Right renal cortex interstitium (tissue), 3 donors: ENCODE measurements at regions not wholly inside any gene's neighbourhood (a gene's known extent, or its start where the extent isn't known, plus 50 kb on each side); places are given as distances from the start of the nearest gene placed in this dataset.
"Not testable (repeated sequence)": the region's sequence is repeated elsewhere in the genome, so short reads cannot be mapped to it uniquely, and the experiment has no call there.

Source experiments
- DNase-seq, 3 donors: peaks; one replicate each; pipeline ENCODE4 v3.0.0-alpha.2; 2013; ENCODE audit warnings: low read depth in 3 of 3, low spot score in 2 of 3

DNA sequence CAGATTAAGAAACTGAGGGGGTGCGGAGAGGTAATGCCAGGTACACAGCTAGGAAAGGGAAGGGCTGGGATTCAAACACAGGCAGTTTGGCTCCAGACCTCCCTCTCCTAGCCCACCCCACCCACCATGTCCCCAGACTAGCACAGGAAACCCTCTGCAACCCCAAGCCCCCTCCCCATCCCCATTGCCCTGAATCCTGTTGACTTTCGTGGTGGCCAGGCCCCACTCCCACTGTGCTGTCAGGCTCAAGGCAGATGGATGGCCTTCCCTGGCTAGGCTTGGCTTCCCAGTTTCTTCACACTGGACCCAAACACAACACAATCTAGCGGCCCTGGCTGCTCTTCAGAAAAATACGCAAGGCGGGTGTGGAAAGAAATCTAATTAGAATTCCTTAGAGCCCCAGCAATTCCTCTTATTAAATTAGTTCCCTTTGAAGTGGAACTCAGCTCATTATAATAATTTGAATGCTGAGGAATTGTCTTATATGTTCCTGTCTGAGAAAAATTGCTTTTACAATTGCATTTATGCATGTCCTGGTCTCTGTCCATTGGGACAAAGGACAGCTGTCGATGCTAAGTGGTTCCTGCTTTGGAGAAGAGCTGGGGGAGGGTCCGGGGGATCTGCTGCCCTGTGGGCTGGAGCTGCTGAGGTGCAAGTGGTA is 97.4 kb downstream of the SYF2 start:
- DNase-seq: peak; percentile 41 to 47 (median 41)

DNA sequence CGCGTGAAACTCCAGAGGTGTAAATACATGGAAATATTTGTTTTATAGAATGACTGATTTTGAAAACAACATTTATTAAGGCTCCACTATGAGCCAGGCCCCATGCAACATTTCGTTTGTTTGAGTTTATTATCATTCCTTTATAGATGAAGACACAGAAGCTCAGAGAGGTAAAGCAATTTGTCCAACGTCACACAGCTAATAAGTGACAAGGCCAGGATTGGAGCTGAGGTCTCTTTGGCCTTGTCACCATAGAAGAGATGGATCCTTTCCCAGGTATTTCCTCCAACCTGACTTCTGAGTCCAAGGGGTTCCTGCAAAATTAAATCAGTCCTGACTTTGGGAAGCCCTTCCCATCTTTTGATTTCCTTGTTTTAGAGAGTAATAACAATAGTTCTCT is 98.0 kb downstream of the SYF2 start:
- DNase-seq: no peak

DNA sequence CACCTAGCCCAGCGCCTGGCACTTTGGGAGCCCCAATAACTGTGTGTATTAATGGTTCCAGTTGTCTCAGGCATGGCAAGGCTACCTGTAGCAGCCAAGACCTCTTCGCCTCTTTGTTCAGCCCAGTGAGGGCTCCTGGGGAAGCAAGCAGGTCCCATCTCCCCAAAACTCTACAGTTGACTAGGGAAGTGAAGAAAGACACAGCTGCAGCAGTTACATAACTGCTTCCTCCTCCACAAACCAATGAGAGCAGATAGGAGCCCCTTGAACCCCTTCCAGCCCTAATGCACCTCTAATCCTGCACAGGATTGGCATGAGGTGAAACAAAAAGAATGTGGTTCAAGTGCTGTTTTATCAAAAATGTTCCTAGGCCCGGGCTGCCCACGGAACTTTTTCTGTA is 100.5 kb downstream of the SYF2 start:
- no peak for DNase-seq

DNA sequence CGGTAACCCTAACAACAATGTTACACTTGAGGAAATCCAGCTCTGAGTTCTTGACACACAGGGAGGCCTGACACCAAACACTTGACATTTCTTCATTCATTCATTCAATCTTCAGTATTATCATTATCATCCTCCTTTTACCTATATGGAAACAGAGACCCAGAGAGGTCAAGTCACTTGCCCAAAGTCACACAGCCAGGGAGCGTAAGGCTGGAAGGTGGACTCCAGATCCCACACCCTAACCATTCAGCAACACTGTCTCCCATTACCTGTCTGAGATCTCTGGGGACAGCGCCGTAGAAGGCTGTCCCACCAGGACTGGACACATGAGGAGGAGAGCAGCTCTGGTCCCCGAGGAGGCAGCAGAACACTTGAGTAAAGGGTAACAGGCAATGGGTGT is 101.4 kb downstream of the SYF2 start:
- no peak for DNase-seq

DNA sequence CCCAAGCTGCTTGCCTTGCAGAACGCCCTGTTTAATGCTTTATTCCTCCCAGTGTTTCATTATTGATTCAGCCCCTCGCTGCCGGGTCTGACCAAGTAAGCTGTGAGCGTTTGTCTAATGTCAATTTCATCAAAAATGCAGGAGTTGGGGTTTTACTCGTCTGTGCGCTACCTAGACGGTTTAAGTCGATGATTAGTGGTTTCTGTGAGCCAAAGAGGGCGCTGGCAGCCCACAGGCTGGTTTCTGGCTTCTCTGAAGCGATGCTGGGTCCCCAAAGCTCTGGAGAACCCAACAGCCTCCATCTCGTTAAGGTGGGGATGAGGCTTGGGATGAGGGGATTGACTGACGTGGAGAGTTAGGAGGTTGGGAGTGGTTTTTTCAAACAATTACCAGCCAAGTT is 102.9 kb downstream of the SYF2 start:
- no peak for DNase-seq

DNA sequence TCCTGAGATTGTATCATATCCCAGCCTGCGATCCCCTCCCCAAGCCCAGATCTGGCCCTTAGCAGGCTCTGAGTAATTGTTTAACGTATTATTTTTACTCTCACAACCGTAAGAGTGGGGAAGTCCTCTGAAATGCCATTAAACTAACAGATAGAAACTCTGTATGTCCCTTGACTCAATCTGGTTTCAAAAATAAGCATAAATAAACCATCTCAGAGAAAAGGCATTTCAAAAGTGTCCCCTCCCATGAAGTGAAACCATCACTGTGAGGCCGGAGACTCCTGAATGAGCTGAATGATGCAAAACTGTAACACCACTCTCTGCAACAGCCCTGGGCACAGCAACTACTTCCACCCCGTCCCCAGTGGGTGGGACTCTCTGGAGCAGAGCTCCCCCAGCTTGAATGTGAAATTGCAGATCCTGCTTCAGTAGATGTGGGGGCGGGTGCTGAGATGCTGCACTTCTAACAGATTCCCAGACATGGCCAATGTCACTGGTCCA is 104.1 kb downstream of the SYF2 start:
- DNase-seq: no peak

DNA sequence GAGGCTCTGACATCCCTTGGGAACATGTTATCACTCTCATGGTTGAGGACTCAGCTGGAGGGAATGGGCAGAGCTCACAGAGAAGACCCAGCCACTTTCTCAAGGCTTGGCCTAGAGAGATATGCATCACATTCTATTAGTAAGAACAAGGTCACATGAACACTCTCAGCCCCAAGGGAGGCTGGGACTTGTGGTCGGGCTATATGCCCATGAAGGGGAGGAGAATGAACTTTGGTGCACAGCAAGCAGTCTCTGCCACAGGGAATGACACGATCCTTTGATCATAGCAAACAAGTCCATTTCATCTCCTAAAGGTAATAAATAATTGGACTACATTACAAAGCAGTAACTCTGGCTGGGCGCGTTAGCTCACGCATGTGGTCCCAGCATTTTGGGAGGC is 105.7 kb downstream of the SYF2 start:
- DNase-seq: no peak

DNA sequence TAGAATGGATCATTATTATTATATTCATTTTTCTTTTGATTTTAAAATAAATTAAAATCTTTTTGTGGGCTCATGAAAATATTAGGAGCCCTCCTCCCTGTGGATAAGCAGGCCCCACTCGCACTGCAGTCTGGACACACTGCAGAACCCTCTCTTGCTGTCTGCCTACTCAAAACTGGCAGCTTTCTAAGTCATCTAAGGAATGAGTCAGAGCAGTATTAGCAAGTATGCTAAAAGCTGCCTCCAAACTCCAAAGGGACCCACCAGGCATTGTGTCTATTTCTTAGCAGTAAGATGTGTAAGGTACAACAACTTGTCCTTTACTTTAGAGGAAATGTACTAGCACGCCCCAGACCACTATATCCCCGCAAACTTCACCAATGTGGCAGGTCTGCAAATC is 108.8 kb downstream of the SYF2 start:
- no peak for DNase-seq

DNA sequence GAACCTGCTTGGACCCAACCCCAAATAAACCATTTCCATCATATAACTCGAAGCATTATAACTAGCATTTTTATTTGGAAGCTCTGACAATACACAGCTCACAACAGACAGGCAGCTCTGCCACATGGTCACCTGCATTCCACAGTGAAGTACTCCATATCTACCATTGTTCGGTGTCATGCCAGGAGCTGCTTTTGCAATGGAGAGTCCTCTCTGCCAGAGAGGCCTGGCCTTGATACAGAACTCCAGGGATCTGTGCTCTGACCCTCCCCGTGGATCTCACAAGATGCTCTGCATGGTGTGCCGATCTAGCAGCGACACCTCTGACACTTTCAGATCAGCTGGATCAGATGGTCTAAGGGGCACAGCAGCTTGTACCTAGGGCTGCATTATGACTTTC is 109.6 kb downstream of the SYF2 start:
- DNase-seq: no peak

DNA sequence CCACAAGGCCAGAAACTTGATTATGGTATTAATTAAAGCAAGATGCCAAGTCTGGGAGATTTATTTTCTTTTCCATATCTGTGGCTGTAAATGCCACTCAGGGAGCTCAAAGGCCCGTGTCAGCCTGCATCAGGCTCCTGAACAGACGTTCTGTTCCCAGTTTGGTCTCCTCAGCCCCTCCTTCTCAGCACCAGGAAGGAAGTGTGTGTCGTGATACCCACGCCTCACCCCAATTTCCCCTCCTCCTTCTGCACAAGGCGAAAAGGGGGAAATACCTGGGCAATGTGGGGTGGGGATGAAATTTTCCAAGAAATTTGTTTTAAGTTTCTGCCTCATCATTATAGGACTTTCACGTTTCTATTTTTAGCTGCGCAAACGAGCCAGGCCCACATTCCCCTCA is 112.0 kb downstream of the SYF2 start:
- DNase-seq: no peak

DNA sequence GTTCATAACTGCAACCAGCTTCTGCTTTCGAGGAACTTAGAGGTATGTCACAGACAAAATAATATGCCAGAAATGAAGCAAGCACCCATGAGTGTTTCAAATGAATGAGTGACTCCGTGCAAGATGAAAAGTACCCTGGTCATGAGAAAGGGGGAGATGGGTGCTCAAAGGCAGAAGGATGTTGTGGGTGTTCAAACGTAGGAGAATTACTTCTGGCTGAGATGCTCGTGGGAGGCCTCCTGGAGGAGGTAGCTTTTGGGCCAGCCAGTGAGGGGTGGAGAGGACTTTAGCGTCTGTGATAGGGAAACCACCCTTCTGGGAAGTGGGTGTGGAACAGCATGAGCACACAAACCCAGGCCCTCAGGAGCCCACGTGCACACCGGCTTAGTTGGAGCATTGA is 113.8 kb downstream of the SYF2 start:
- DNase-seq: no peak

DNA sequence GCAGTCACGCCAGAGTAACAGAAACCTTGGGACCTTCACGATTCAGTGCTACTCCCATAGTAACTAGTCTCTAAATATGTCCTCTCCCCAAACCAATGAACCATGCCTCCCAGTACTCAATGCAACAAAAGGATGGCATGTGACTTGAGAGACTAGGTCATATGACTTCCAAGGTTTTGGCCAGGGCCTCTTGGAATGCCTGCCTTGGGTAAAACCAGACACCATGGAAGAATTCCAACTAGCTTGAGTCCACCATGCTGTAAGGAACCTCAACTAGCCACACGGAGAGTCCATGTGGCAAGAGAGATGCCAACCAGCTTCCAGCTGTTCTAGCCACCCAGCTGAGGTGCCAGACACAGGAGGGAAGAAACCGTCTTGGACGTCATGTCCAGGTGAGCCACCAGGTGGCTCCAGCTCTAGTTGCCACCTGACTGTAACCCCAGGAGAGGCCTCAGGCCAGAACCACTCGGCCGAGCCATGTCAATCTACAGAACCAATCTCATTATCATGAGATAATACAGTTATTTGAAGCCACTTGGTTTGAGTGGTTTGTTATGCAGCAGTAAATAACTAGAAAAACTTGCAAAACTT is 115.0 kb downstream of the SYF2 start:
- no peak for DNase-seq

DNA sequence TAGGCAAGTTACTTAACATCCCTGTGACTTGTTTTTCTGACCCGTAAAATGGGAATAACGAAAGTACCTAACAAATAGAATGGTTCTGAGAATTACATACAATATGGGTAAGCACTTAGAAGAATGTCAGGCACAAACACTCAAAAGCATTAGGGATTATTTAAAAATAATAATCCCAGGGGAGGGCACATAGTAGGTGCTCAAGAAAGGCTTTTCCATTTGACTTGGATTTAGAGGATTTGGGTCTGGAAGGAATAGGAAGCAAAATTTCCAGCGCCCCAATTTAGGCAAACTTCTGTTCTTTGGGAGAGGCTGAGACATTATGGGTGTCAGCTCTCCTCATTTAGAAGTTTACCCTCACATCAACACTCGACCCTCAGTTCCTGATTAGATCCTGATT is 115.5 kb downstream of the SYF2 start:
- DNase-seq: no peak

DNA sequence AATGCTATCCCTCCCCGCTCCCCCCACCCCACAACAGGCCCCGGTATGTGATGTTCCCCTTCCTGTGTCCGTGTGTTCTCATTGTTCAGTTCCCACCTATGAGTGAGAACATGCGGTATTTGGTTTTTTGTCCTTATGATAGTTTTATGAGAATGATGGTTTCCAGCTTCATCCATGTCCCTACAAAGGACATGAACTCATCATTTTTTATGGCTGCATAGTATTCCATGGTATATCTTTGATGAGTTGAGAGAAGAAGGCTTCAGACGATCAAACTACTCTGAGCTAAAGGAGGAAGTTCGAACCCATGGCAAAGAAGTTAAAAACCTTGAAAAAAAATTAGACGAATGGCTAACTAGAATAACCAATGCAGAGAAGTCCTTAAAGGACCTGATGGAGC is 116.2 kb downstream of the SYF2 start:
- not testable (repeated sequence) for DNase-seq

DNA sequence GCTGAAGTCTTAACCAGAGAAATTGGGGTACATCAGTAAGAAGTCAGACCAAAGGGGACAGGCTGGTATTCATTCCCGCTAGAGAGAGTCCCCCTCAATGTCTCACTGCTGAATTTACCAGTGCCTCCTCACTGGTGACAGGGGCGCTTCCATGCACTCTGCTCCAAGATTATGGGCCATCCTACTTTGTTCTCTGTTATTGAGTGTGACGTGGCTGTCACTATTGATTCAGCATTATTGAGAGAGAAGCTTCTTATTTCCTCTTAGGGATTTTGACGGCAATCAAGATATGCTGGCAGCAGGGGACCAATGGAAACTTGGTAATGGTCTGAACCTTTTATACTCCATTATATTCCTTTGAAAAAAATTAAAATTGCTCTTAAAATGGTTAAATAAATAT is 118.6 kb downstream of the SYF2 start:
- DNase-seq: no peak

DNA sequence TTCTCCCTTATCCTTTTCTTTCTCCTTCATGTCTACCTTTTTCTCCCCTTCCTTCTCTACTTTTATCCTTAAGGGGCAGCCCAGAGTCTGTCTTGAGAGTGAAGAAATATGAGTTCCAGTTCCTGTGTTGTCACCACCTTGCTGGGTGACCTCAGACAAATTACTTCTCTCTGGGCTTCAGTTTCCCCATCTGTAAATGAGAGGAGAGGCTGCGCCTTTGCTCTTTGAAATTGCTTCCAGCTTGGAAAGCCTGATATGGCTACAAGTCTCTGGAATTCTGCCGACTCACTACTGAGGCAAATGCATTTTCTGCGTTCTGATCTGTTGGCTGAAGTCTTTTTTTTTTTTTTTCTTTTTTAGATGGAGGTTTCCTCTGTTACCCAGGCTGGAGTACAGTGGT is 119.2 kb downstream of the SYF2 start:
- no peak for DNase-seq

DNA sequence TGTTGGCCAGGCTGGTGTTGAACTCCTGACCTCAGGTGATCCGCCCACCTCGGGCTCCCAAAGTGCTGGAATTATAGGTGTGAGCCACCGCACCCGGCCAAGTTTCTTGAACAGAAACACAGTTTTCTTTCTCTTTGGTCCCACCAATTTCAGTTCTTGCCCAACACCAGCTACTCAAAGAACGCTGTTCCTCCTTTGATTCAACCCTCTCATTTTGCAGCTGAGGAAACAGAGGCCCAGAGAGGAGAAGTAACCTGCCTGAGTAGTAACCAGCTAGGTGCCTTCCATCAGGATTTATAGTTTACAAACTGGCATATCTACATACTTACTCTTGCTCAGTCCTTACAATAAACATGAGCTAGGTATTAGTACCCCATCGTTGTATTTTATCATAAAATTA is 119.9 kb downstream of the SYF2 start:
- no peak for DNase-seq

DNA sequence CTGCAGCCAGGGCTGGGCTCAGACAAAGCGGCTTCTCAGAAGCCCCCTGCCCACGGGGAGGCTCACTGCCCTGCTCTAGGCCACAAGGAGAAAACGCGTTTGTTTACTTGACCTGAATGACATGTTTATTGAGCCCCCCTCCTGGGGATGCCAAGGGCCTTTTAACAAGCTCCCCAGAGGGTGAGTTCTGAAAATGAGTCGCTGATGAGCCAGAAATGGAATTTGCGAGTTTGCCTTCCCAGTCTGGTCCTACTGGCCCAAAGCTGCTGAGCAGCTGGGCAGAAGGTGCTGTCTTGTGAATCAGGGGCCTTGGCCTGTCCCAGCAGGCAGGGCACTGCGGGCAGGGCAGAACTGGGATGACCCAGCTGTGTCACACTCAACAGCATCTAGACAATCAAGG is 120.6 kb downstream of the SYF2 start:
- DNase-seq: no peak

DNA sequence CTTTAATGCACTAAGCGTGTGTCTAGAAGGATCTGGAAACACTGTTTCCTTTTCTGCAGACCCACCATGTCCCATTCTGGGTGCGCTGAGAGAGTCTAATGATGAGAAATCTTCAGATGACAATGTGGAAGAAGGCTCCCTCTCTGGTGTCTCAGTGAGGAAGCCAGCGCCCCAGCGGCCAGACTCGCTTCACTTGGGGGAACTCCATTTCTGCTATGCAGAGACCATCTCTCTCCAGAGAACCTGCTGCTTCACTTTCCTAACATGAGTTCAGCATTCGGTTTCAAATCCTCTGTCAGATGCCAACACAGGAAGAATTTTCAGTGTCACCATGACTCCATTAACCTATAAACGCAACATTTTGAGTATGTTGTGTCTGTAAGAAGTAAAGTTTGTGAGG is 121.8 kb downstream of the SYF2 start:
- no peak for DNase-seq

DNA sequence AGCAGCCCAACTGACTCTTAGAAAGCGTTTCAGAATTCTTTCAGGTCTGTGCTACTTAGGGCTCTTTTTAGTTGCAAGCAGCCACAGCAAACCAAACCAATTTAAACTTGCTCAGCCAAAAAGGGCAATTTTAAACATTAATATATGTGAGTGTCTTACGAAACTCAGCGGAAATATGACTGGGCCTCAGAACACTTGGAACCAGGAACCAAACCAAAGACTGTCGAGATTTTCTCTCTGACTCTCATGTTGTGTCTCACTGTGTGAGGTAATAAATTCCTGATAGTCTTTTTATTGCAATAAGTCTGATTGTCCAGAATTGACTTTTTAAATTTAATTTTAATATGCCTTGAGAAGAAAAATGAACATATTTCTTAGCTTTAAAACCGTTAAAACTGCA is 122.3 kb downstream of the SYF2 start:
- DNase-seq: no peak

DNA sequence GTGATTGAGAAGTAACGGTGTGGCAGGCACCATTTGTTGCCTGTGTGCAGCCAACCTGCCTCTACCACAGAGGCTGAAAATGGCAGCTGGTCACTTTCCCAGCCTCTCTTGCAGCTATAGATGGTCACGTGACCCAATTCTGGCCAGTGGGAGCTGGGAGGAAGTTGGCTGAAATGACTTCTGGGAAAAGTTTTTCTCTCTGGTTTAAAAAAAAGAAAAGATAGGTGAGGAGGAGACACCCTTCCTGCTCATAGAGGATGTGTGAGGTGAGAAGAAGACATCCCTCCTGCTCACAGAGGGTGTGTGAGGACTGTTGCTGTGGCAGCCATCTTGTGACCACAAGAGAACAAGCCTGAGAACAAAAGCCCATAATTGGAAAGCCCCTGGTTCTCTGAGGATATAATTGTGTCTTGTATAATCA is 122.8 kb downstream of the SYF2 start:
- DNase-seq: no peak

DNA sequence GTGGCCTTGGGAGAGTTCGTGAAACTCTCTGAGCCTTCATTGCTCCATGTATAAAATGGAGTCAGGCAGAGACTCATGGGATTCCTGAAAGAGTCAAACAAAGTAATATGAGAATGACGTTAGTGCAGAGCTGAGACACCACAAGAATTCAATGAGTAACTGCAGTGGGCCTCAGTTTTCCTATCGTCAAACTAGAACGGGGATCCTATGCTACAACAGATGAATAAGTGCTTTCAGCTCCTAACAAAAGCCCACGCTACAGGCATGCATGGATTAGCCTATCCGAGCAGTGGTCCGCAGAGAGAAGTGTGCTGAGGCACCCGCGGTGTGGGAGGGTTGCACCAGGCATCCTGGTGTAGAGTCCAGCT is 124.7 kb downstream of the SYF2 start:
- DNase-seq: no peak
